ENCODE measurements at regions not wholly inside any gene's neighbourhood (a gene's known extent, or its start where the extent isn't known, plus 50 kb on each side); places are given as distances from the start of the nearest gene placed in this dataset.

DNA sequence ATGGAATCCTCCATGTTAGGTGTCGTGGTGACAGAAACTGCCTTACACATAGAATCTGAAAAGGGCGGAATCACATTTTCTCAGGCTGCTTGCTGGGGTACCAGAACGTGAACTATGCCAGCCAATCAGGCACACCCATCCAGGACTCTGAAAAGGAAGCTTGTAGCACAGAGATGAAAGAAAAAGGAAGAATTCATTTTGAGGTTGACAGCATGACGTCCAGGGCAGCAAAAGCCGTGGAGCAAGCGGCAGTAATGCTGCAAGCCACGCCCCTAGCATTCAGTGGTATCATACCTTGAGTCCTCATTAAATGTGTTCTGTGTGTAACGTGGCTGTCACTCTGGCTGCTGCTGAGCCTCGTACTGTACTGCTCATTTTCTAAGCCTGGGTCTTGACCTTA is 304.0 kb downstream of the DYSF start:
- CTCF ChIA-PET = no interaction called here
- BruUV-seq (replicated peaks) = no TSS peak
- no peaks in the 10 kb centered on the region for H3K9me3 ChIP-seq (ENCODE audit: control insufficient read depth, insufficient read depth, low read depth, low read length)
- H3K27me3 ChIP-seq (ENCODE audit: control insufficient read depth, insufficient read depth, low read length) = no peaks in the 10 kb centered on the region
- H3K4me1 ChIP-seq (ENCODE audit: control insufficient read depth, insufficient read depth, low read length) = no peaks in the 10 kb centered on the region; the same call in 1 of the 2 replicates
- POLR2A ChIA-PET = no interaction called here
- no peak for ATAC-seq
- intact Hi-C loops (cut with micrococcal nuclease; ENCODE audit: unreplicated experiment) = no loop called here
- no peak for DNase-seq (ENCODE audit: low read depth, low spot score)
- H3K36me3 ChIP-seq (ENCODE audit: control insufficient read depth, insufficient read depth, low read length) = no peaks in the 10 kb centered on the region
- H3K27ac ChIP-seq (ENCODE audit: low read length) = no peak overlapping the region
- no peak overlapping the region for H3K4me3 ChIP-seq (ENCODE audit: low read depth in 2 of 2, low read length in 2 of 2)
- in situ Hi-C loops (cut with HindIII; ENCODE audit: low pct_unique_long_range_greater_than_20kb, low sequenced_read_pairs) = no loop called here
- TF ChIP-seq, protein P1, sequence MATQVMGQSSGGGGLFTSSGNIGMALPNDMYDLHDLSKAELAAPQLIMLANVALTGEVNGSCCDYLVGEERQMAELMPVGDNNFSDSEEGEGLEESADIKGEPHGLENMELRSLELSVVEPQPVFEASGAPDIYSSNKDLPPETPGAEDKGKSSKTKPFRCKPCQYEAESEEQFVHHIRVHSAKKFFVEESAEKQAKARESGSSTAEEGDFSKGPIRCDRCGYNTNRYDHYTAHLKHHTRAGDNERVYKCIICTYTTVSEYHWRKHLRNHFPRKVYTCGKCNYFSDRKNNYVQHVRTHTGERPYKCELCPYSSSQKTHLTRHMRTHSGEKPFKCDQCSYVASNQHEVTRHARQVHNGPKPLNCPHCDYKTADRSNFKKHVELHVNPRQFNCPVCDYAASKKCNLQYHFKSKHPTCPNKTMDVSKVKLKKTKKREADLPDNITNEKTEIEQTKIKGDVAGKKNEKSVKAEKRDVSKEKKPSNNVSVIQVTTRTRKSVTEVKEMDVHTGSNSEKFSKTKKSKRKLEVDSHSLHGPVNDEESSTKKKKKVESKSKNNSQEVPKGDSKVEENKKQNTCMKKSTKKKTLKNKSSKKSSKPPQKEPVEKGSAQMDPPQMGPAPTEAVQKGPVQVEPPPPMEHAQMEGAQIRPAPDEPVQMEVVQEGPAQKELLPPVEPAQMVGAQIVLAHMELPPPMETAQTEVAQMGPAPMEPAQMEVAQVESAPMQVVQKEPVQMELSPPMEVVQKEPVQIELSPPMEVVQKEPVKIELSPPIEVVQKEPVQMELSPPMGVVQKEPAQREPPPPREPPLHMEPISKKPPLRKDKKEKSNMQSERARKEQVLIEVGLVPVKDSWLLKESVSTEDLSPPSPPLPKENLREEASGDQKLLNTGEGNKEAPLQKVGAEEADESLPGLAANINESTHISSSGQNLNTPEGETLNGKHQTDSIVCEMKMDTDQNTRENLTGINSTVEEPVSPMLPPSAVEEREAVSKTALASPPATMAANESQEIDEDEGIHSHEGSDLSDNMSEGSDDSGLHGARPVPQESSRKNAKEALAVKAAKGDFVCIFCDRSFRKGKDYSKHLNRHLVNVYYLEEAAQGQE (IDR thresholded peaks at IDR 0.05; ENCODE audit: insufficient read depth in 1 of 2, low read depth in 2 of 2, low read length in 1 of 2) = no peak
- TF ChIP-seq TCF7L2 (IDR thresholded peaks at IDR 0.05; ENCODE audit: low read depth, low read length) (no peak), SIN3A (IDR thresholded peaks at IDR 0.05; ENCODE audit: borderline replicate concordance, insufficient read depth, low read depth, low read length) (no peak), POLR2AphosphoS5 (IDR thresholded peaks at IDR 0.05; ENCODE audit: low read depth, low read length) (no peak)
- TF ChIP-seq, protein P2, sequence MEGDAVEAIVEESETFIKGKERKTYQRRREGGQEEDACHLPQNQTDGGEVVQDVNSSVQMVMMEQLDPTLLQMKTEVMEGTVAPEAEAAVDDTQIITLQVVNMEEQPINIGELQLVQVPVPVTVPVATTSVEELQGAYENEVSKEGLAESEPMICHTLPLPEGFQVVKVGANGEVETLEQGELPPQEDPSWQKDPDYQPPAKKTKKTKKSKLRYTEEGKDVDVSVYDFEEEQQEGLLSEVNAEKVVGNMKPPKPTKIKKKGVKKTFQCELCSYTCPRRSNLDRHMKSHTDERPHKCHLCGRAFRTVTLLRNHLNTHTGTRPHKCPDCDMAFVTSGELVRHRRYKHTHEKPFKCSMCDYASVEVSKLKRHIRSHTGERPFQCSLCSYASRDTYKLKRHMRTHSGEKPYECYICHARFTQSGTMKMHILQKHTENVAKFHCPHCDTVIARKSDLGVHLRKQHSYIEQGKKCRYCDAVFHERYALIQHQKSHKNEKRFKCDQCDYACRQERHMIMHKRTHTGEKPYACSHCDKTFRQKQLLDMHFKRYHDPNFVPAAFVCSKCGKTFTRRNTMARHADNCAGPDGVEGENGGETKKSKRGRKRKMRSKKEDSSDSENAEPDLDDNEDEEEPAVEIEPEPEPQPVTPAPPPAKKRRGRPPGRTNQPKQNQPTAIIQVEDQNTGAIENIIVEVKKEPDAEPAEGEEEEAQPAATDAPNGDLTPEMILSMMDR (IDR thresholded peaks at IDR 0.05) = no peak

DNA sequence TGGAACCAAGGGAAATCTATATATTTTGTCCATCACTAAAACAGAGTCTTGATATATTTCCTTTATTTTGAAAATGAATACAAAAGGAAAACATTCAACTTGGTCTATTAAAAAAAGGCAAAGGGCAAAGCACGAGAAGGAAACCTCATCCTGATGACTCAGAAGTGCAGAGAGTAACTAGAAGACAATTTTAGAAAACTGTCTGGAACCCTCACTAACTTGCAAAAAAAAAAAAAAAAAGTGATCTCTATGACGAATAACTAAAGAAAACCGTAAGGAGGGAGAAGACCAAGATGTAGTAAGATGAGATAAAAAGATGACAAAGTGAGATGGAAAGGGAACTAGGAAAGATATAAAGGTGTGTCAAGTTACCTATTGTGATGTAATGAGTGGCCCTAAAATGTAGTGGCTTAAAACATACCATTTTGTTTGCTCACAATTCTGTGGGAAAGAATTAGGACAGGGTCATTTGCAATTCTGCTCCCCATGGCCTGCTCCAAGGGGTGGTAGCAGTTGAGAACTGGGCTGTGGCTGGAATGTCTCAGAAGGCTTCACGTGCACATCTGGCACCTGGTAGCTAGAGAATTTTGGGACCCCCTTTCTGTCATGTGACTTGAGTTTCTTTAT is 303.0 kb downstream of the DYSF start:
- Histone ChIP-seq H3K4me3 (ENCODE audit: low read depth in 2 of 2, low read length in 2 of 2) (no peak overlapping the region), H3K27me3 (ENCODE audit: control insufficient read depth, insufficient read depth, low read length) (no peaks in the 10 kb centered on the region), H3K36me3 (ENCODE audit: control insufficient read depth, insufficient read depth, low read length) (no peaks in the 10 kb centered on the region), H3K4me1 (ENCODE audit: control insufficient read depth, insufficient read depth, low read length) (no peaks in the 10 kb centered on the region; the same call in 1 of the 2 replicates), H3K9me3 (ENCODE audit: control insufficient read depth, insufficient read depth, low read depth, low read length) (no peaks in the 10 kb centered on the region; the same call in 1 of the 2 replicates), H3K27ac (ENCODE audit: low read length) (no peak overlapping the region)
- TF ChIP-seq SIN3A (IDR thresholded peaks at IDR 0.05; ENCODE audit: borderline replicate concordance, insufficient read depth, low read depth, low read length) = no peak
- TF ChIP-seq, protein P1 (IDR thresholded peaks at IDR 0.05; ENCODE audit: insufficient read depth in 1 of 2, low read depth in 2 of 2, low read length in 1 of 2) = no peak
- TF ChIP-seq TCF7L2 (IDR thresholded peaks at IDR 0.05; ENCODE audit: low read depth, low read length) = no peak
- TF ChIP-seq, protein P2 (IDR thresholded peaks at IDR 0.05) = no peak
- TF ChIP-seq POLR2AphosphoS5 (IDR thresholded peaks at IDR 0.05; ENCODE audit: low read depth, low read length) = no peak
- ATAC-seq (no peak), DNase-seq (ENCODE audit: low read depth, low spot score) (no peak)
- BruUV-seq (replicated peaks) = no TSS peak
- ChIA-PET POLR2A (no interaction called here), CTCF (no interaction called here)
- intact Hi-C loops (cut with micrococcal nuclease; ENCODE audit: unreplicated experiment) (no loop called here), in situ Hi-C loops (cut with HindIII; ENCODE audit: low pct_unique_long_range_greater_than_20kb, low sequenced_read_pairs) (no loop called here)
